ENCODE measurements at regions not wholly inside any gene's neighbourhood (a gene's known extent, or its start where the extent isn't known, plus 50 kb on each side); places are given as distances from the start of the nearest gene placed in this dataset.

GRCh38 chr6:40325041-40325440, 262.1 kb downstream of the LRFN2 start:
- DNase-seq (ENCODE audit: extremely low read depth, low read depth), result no peak
- TF ChIP-seq CTCF (IDR thresholded peaks at IDR 0.05; ENCODE audit: low read depth, low read length, missing control alignments), result no peak
- H3K4me3 ChIP-seq (replicated peaks; ENCODE audit: low read depth, low read length), result no peak overlapping the region

- no peak overlapping the region for H3K4me3 ChIP-seq (replicated peaks; ENCODE audit: low read depth, low read length)
- no peak for TF ChIP-seq CTCF (IDR thresholded peaks at IDR 0.05; ENCODE audit: low read depth, low read length, missing control alignments)
- no peak for DNase-seq (ENCODE audit: extremely low read depth, low read depth)
Observed at GRCh38 chr6:40323881-40324634, 263.1 kb downstream of the LRFN2 start.

- DNase-seq (ENCODE audit: extremely low read depth, low read depth), result no peak
- no peak for TF ChIP-seq CTCF (IDR thresholded peaks at IDR 0.05; ENCODE audit: low read depth, low read length, missing control alignments)
- H3K4me3 ChIP-seq (replicated peaks; ENCODE audit: low read depth, low read length), result no peak overlapping the region
Observed at GRCh38 chr6:40322336-40322735, 264.8 kb downstream of the LRFN2 start.

GRCh38 chr6:40321616-40322015, 265.5 kb downstream of the LRFN2 start:
- no peak for DNase-seq (ENCODE audit: extremely low read depth, low read depth)
- TF ChIP-seq CTCF (IDR thresholded peaks at IDR 0.05; ENCODE audit: low read depth, low read length, missing control alignments), result no peak
- no peak overlapping the region for H3K4me3 ChIP-seq (replicated peaks; ENCODE audit: low read depth, low read length)

- no peak for TF ChIP-seq CTCF (IDR thresholded peaks at IDR 0.05; ENCODE audit: low read depth, low read length, missing control alignments)
- DNase-seq (ENCODE audit: extremely low read depth, low read depth), result no peak
- no peak overlapping the region for H3K4me3 ChIP-seq (replicated peaks; ENCODE audit: low read depth, low read length)
Observed at GRCh38 chr6:40320947-40321346, 266.2 kb downstream of the LRFN2 start.

GRCh38 chr6:40320441-40320840, 266.7 kb downstream of the LRFN2 start:
- no peak for DNase-seq (ENCODE audit: extremely low read depth, low read depth)
- no peak for TF ChIP-seq CTCF (IDR thresholded peaks at IDR 0.05; ENCODE audit: low read depth, low read length, missing control alignments)

GRCh38 chr6:40319124-40319523, 268.0 kb downstream of the LRFN2 start:
- DNase-seq (ENCODE audit: extremely low read depth, low read depth), result no peak

More at GRCh38 chr6:40320441-40320840, 266.7 kb downstream of the LRFN2 start:
- H3K4me3 ChIP-seq (replicated peaks; ENCODE audit: low read depth, low read length), result no peak overlapping the region

More at GRCh38 chr6:40319124-40319523, 268.0 kb downstream of the LRFN2 start:
- no peak for TF ChIP-seq CTCF (IDR thresholded peaks at IDR 0.05; ENCODE audit: low read depth, low read length, missing control alignments)
- no peak overlapping the region for H3K4me3 ChIP-seq (replicated peaks; ENCODE audit: low read depth, low read length)

Measured in HFF-Myc (cell line).